Right cardiac atrium (tissue), 5 donors: ENCODE measurements at regions not wholly inside any gene's neighbourhood (a gene's known extent, or its start where the extent isn't known, plus 50 kb on each side); places are given as distances from the start of the nearest gene placed in this dataset.

ENCODE experiments used
- ATAC-seq, 2 donors: fragments of 200-7000 bp; cut with Tn5 transposase; one replicate each; pipeline versions ENCODE4 v1.8.0 to v1.9.1; 2020; ENCODE audit warnings: moderate library complexity in 2 of 2, mild to moderate bottlenecking in 1 of 2
- DNase-seq, 3 donors: peaks; one replicate each; pipeline ENCODE4 v3.0.0-alpha.2; 2020
- H3K27ac ChIP-seq: one replicate; pipeline ENCODE4 v1.5.1; 2013; ENCODE audit warnings: mild to moderate bottlenecking, low read length, control low read depth, moderate library complexity
- H3K27me3 ChIP-seq: one replicate; pipeline ENCODE4 v1.6.1; 2013; ENCODE audit not compliant: control insufficient read depth, insufficient read depth
- H3K4me1 ChIP-seq: one replicate; pipeline ENCODE4 v1.6.1; 2013; ENCODE audit warnings: low read length; ENCODE audit not compliant: control insufficient read depth, insufficient read depth
- H3K4me3 ChIP-seq: one replicate; pipeline ENCODE4 v1.5.1; 2013; ENCODE audit warnings: low read length, control low read depth
- H3K9me3 ChIP-seq: one replicate; pipeline ENCODE4 v1.6.1; 2013; ENCODE audit warnings: low read length; ENCODE audit not compliant: control insufficient read depth
- WGBS: extraction: QIAGEN DNeasy Blood & Tissue Kit; methylation state at CpG from one replicate; pipeline ENCODE4 v1.1.7; 2013; 5-methylcytosine and 5-hydroxymethylcytosine counted together
- intact Hi-C, 4 donors: fragments of 100-400 bp; cut with DNase I; formaldehyde crosslinking; loops; one replicate each; pipeline versions ENCODE4 v1.11.0 to v1.14.0; 2022 to 2023
- donor health status: healthy with polysubstance abuse.
- donor health status: DM: no; HTN: yes; CAD: no.
- donor health status: DM: no; HTN: no; CAD: no.
- donor health status: DM: no; HTN: yes; CAD: no; lungs with severe emphysema.
- donor health status: DM: yes; HTN: yes; CAD: no.

GRCh38 chr2:122180972-122181371, 425.5 kb downstream of the TSN start:
- Histone ChIP-seq H3K4me1 (no peaks in the 10 kb centered on the region), H3K4me3 (no peak overlapping the region), H3K9me3 (peaks cover 2% of the 10 kb centered on the region), H3K27ac (no peak overlapping the region), H3K27me3 (no peaks in the 10 kb centered on the region)
- intact Hi-C loops: no loop called here
- ATAC-seq (no peak), DNase-seq (no peak)
- WGBS: 93% methylated on average over 1 of the region's 1 CpG

GRCh38 chr2:122182616-122183355, 427.3 kb downstream of the TSN start:
- H3K4me1 ChIP-seq: no peaks in the 10 kb centered on the region
- H3K9me3 ChIP-seq: peaks cover 2% of the 10 kb centered on the region
- ATAC-seq: no peak
- H3K27me3 ChIP-seq: no peaks in the 10 kb centered on the region
- H3K27ac ChIP-seq: no peak overlapping the region
- intact Hi-C loops: no loop called here
- 72% methylated on average over 5 of the region's 5 CpGs for WGBS
- H3K4me3 ChIP-seq: no peak overlapping the region
- no peak for DNase-seq

GRCh38 chr2:122183890-122184289, 428.4 kb downstream of the TSN start:
- DNase-seq: no peak
- no peak for ATAC-seq
- intact Hi-C loops: no loop called here

GRCh38 chr2:122186761-122187222, 431.3 kb downstream of the TSN start:
- intact Hi-C loops: no loop called here
- Histone ChIP-seq H3K4me3 (peak overlapping the region; percentile 14), H3K27ac (no peak overlapping the region), H3K9me3 (no peaks in the 10 kb centered on the region), H3K27me3 (no peaks in the 10 kb centered on the region), H3K4me1 (no peaks in the 10 kb centered on the region)
- ATAC-seq (peak in 1 of 2 donors; percentile 52), DNase-seq (peak; percentile 35 to 74 (median 56))
- 5% methylated on average over 9 of the region's 9 CpGs for WGBS

More at GRCh38 chr2:122183890-122184289, 428.4 kb downstream of the TSN start:
- Histone ChIP-seq H3K9me3 (peaks cover 2% of the 10 kb centered on the region), H3K4me1 (no peaks in the 10 kb centered on the region), H3K27me3 (no peaks in the 10 kb centered on the region), H3K4me3 (no peak overlapping the region), H3K27ac (no peak overlapping the region)

GRCh38 chr2:122191331-122191730, 435.9 kb downstream of the TSN start:
- H3K4me1 ChIP-seq: no peaks in the 10 kb centered on the region
- WGBS: 44% methylated on average over 5 of the region's 5 CpGs
- ATAC-seq (peak; percentile 47 to 52), DNase-seq (peak in 1 of 3 donors; percentile 46)
- intact Hi-C loops: no loop called here
- H3K9me3 ChIP-seq: no peaks in the 10 kb centered on the region
- no peaks in the 10 kb centered on the region for H3K27me3 ChIP-seq
- no peak overlapping the region for H3K4me3 ChIP-seq
- no peak overlapping the region for H3K27ac ChIP-seq

GRCh38 chr2:122193622-122194021, 438.2 kb downstream of the TSN start:
- Histone ChIP-seq H3K4me1 (no peaks in the 10 kb centered on the region), H3K9me3 (no peaks in the 10 kb centered on the region), H3K27ac (no peak overlapping the region), H3K27me3 (no peaks in the 10 kb centered on the region), H3K4me3 (no peak overlapping the region)
- no peak for ATAC-seq
- 65% methylated on average over 6 of the region's 6 CpGs for WGBS
- intact Hi-C loops: no loop called here
- DNase-seq: no peak

- Histone ChIP-seq H3K9me3 (no peaks in the 10 kb centered on the region), H3K27me3 (no peaks in the 10 kb centered on the region), H3K4me1 (no peaks in the 10 kb centered on the region), H3K27ac (no peak overlapping the region), H3K4me3 (no peak overlapping the region)
- no peak for ATAC-seq
- intact Hi-C loops: no loop called here
- DNase-seq: no peak
- 85% methylated on average over 2 of the region's 2 CpGs for WGBS
These were observed 439.1 kb downstream of the TSN start for GRCh38 chr2:122194546-122194945.

GRCh38 chr2:122203523-122203922, 448.1 kb downstream of the TSN start:
- no peaks in the 10 kb centered on the region for H3K4me1 ChIP-seq
- no peaks in the 10 kb centered on the region for H3K27me3 ChIP-seq
- DNase-seq (no peak), ATAC-seq (peak; percentile 71 to 89)
- H3K27ac ChIP-seq: no peak overlapping the region
- intact Hi-C loops: no loop called here
- 45% methylated on average over 4 of the region's 4 CpGs for WGBS
- no peaks in the 10 kb centered on the region for H3K9me3 ChIP-seq
- no peak overlapping the region for H3K4me3 ChIP-seq

GRCh38 chr2:122205641-122206040, 450.2 kb downstream of the TSN start:
- intact Hi-C loops: no loop called here
- ATAC-seq: peak in 1 of 2 donors; percentile 55
- Histone ChIP-seq H3K4me3 (no peak overlapping the region), H3K9me3 (no peaks in the 10 kb centered on the region), H3K27me3 (no peaks in the 10 kb centered on the region), H3K27ac (no peak overlapping the region), H3K4me1 (no peaks in the 10 kb centered on the region)
- DNase-seq: no peak
- 52% methylated on average over 2 of the region's 2 CpGs for WGBS

- ATAC-seq: no peak
- intact Hi-C loops: no loop called here
- Histone ChIP-seq H3K27me3 (no peaks in the 10 kb centered on the region), H3K9me3 (no peaks in the 10 kb centered on the region), H3K27ac (no peak overlapping the region), H3K4me1 (no peaks in the 10 kb centered on the region), H3K4me3 (no peak overlapping the region)
- 67% methylated on average over 3 of the region's 3 CpGs for WGBS
- no peak for DNase-seq
These were observed 450.6 kb downstream of the TSN start for GRCh38 chr2:122206101-122206500.

GRCh38 chr2:122209377-122209776, 453.9 kb downstream of the TSN start:
- DNase-seq (no peak), ATAC-seq (no peak)
- no peak overlapping the region for H3K27ac ChIP-seq
- 93% methylated on average over 2 of the region's 2 CpGs for WGBS
- no peaks in the 10 kb centered on the region for H3K4me1 ChIP-seq
- intact Hi-C loops: no loop called here
- no peaks in the 10 kb centered on the region for H3K27me3 ChIP-seq
- H3K4me3 ChIP-seq: no peak overlapping the region
- H3K9me3 ChIP-seq: no peaks in the 10 kb centered on the region

GRCh38 chr2:122210065-122210464, 454.6 kb downstream of the TSN start:
- no peak overlapping the region for H3K4me3 ChIP-seq
- no peaks in the 10 kb centered on the region for H3K27me3 ChIP-seq
- intact Hi-C loops: no loop called here
- H3K4me1 ChIP-seq: no peaks in the 10 kb centered on the region
- 98% methylated on average over 4 of the region's 4 CpGs for WGBS
- no peaks in the 10 kb centered on the region for H3K9me3 ChIP-seq
- H3K27ac ChIP-seq: no peak overlapping the region
- no peak for DNase-seq
- no peak for ATAC-seq
